Heart right ventricle (tissue), 16 donors: ENCODE measurements at regions not wholly inside any gene's neighbourhood (a gene's known extent, or its start where the extent isn't known, plus 50 kb on each side); places are given as distances from the start of the nearest gene placed in this dataset.

ENCODE experiments used
- ATAC-seq, 8 donors: fragments of 200-7000 bp; cut with Tn5 transposase; one replicate each; pipeline ENCODE4 v1.9.1; 2020; ENCODE audit warnings: mild to moderate bottlenecking in 8 of 8, moderate library complexity in 8 of 8, moderate number of reproducible peaks in 1 of 8
- DNase-seq, 2 donors: peaks; one replicate each; pipeline ENCODE4 v3.0.0-alpha.2; 2020
- H3K27ac ChIP-seq, 10 donors: fragments of 200-600 bp; sonication (generic) in 2 of 10; one replicate each; pipeline versions ENCODE4 v1.5.0 to v1.8.0; 2020 to 2022; ENCODE audit warnings: mild to moderate bottlenecking in 3 of 10
- H3K27me3 ChIP-seq, 7 donors: fragments of 200-600 bp; one replicate each; pipeline ENCODE4 v1.8.0; 2021 to 2022; ENCODE audit warnings: mild to moderate bottlenecking in 2 of 7
- H3K36me3 ChIP-seq, 9 donors: fragments of 200-600 bp; sonication (generic) in 1 of 9; one replicate each; pipeline versions ENCODE4 v1.5.0 to v1.8.0; 2020 to 2022; ENCODE audit warnings: mild to moderate bottlenecking in 2 of 9
- H3K4me1 ChIP-seq, 9 donors: fragments of 200-600 bp; sonication (generic) in 1 of 9; one replicate each; pipeline versions ENCODE4 v1.5.0 to v1.8.0; 2020 to 2022; ENCODE audit warnings: mild to moderate bottlenecking in 4 of 9
- H3K4me3 ChIP-seq, 10 donors: fragments of 200-600 bp; sonication (generic) in 2 of 10; one replicate each; pipeline versions ENCODE4 v1.5.0 to v1.8.0; 2020 to 2022; ENCODE audit warnings: mild to moderate bottlenecking in 7 of 10, moderate library complexity in 2 of 10
- H3K9me3 ChIP-seq, 11 donors: fragments of 200-600 bp in 10 of 11; sonication (generic) in 2 of 11; one replicate each; pipeline versions ENCODE4 v1.5.0 to v1.8.0; 2013 to 2022; ENCODE audit warnings: mild to moderate bottlenecking in 2 of 11, control low read depth in 1 of 11, moderate library complexity in 1 of 11
- CTCF ChIP-seq, 9 donors: fragments of 200-600 bp; sonication (generic) in 2 of 9; IDR thresholded peaks; one replicate each; pipeline versions ENCODE4 v1.5.0 to v1.8.0; 2021 to 2022; ENCODE audit warnings: antibody characterized with exemption in 9 of 9, mild to moderate bottlenecking in 5 of 9, moderate library complexity in 1 of 9
- WGBS, 2 donors: extraction: QIAGEN DNeasy Blood & Tissue Kit; methylation state at CpG; one replicate each; pipeline ENCODE4 v1.1.7; 2013; ENCODE audit warnings: inconsistent platforms in 1 of 2; 5-methylcytosine and 5-hydroxymethylcytosine counted together
- intact Hi-C, 10 donors: fragments of 100-400 bp; cut with DNase I; formaldehyde crosslinking; loops; one replicate each; pipeline versions ENCODE4 v1.11.1 to v1.14.2; 2022
- donor health status: Arrhythmogenic right ventricular cardiomyopathy.
- donor health status: ischemic (EF 13 %, LVEDD 7.1; RV severe dilation, severe dysfunction).
- donor health status: healthy with polysubstance abuse.
- donor health status: DM: no; HTN: yes; CAD: no.
- donor health status: DM: no; HTN: no; CAD: no.
- donor health status: ischemic (EF 25% LVEDD 6.9; RV normal size, moderate dysfunction).
- donor health status: ischemic (EF 25% LVEDD 5.7; RV mildly dilated, moderate dysfunction).
- donor health status: healthy.
- donor health status: DM: yes; HTN: yes; CAD: no.
- donor health status: Ischemic cardiomyopathy.
- donor health status: ischemic (EF 35%, LVEDD 5.7; RV mildly dilated, moderate dysfunction).
- donor health status: nonischemic (EF 11% LVEDD 7.7; RV severe dilation, severe dysfunction).
- donor health status: DM: yes; HTN: yes; CAD: no.
- donor health status: PGD.
- donor health status: ischemic (EF 29% LVEDD 5.4; RV normal size, mild dysfunction).
- donor health status: nonischemic (EF 23%, LVEDD 6.1; RV moderate dilation, normal function).

DNA sequence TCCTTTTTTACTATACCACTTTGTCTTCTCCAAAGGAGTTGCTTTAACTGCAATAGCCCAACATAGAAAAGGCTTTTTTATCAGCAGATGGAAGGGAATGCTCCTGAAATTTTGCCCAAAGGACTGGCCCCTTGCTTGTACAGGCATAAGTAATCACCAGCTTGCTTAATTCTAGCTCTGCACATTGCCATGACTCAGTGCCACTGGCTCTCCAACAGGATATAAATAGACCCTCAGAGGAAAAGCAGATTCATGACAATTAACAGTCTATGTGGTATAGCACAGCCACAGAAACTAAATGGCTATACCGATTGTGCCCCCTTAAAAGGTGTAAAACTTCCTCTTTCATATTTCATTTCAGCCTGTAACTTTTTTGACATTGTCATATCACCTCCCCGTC lies 227.0 kb downstream of the ZNF608 start:
- H3K9me3 ChIP-seq: no peaks in the 10 kb centered on the region
- WGBS, 2 donors: 24 to 26% methylated on average over 2 of the region's 2 CpGs
- intact Hi-C loops: no loop called here
- TF ChIP-seq CTCF (IDR thresholded peaks at IDR 0.05): no peak
- DNase-seq: peak in 1 of 2 donors; percentile 43
- no peaks in the 10 kb centered on the region for H3K36me3 ChIP-seq
- H3K27me3 ChIP-seq: no peaks in the 10 kb centered on the region
- peak overlapping the region in 7 of 10 donors; percentile 7 to 72 (median 57) for H3K27ac ChIP-seq
- peak; percentile 59 to 98 (median 94) for ATAC-seq
- H3K4me1 ChIP-seq: peaks cover 0 to 22% (median 4%) of the 10 kb centered on the region in 9 donors
- H3K4me3 ChIP-seq: no peak overlapping the region

DNA sequence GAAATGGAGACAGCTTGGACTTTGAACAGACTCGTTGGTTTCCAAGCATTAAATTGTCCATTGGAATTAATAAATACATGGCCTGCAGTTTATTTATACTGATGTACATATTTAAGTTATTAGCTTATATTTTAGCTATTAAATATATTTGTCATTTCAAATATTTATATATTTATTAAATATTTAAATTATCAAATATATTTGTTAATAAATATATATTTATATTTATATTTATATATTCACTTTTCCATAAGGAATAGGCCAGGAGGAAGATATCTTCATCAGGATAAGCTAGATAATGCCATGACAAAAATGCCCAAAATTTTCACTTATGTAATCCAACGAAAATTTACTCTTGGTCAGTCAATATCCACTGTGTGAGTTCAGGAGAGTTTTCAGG lies 229.9 kb downstream of the ZNF608 start:
- DNase-seq (no peak), ATAC-seq (no peak)
- no peak overlapping the region for H3K4me3 ChIP-seq
- H3K36me3 ChIP-seq: no peaks in the 10 kb centered on the region
- intact Hi-C loops: no loop called here
- peaks cover 0 to 36% (median 7%) of the 10 kb centered on the region in 9 donors for H3K4me1 ChIP-seq
- no peaks in the 10 kb centered on the region for H3K27me3 ChIP-seq
- WGBS, 2 donors: 87 to 89% methylated on average over 2 of the region's 2 CpGs
- no peak overlapping the region for H3K27ac ChIP-seq
- H3K9me3 ChIP-seq: no peaks in the 10 kb centered on the region
- TF ChIP-seq CTCF (IDR thresholded peaks at IDR 0.05): no peak

GRCh38 chr5:124515497-124516245 lies 230.8 kb downstream of the ZNF608 start:
- Histone ChIP-seq H3K36me3 (no peaks in the 10 kb centered on the region), H3K27me3 (no peaks in the 10 kb centered on the region), H3K4me3 (no peak overlapping the region), H3K27ac (no peak overlapping the region), H3K9me3 (no peaks in the 10 kb centered on the region), H3K4me1 (peaks cover 0 to 37% (median 7%) of the 10 kb centered on the region in 9 donors)
- intact Hi-C loops: no loop called here
- 57 to 59% methylated on average over 3 of the region's 3 CpGs for WGBS, 2 donors
- no peak for ATAC-seq
- no peak for TF ChIP-seq CTCF (IDR thresholded peaks at IDR 0.05)
- DNase-seq: no peak

DNA sequence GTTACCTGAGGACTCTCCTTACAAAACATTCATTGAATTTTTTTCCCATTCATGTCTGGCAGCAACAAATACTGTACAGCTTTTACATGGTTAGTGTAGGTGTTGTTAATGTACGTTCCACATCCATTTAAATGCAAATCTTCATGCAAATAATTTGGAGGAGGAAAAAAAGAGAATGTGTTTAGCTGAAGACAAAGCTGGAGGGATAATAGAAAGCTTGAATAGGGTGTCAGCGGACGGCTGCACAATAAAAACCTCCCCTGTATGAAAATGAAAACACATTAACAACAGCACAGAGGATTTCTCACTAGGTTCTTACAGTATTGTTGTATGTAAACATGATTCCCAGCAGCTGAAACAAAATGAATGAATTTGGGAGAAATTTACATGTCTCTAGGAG lies 231.5 kb downstream of the ZNF608 start:
- ATAC-seq (no peak), DNase-seq (no peak)
- TF ChIP-seq CTCF (IDR thresholded peaks at IDR 0.05): no peak
- no peaks in the 10 kb centered on the region for H3K36me3 ChIP-seq
- no peaks in the 10 kb centered on the region for H3K9me3 ChIP-seq
- WGBS, 2 donors: 96 to 98% methylated on average over 3 of the region's 3 CpGs
- intact Hi-C loops: no loop called here
- no peak overlapping the region for H3K4me3 ChIP-seq
- no peak overlapping the region for H3K27ac ChIP-seq
- peaks cover 0 to 33% (median 7%) of the 10 kb centered on the region in 9 donors for H3K4me1 ChIP-seq
- H3K27me3 ChIP-seq: no peaks in the 10 kb centered on the region
